ENCODE measurements at regions not wholly inside any gene's neighbourhood (a gene's known extent, or its start where the extent isn't known, plus 50 kb on each side); places are given as distances from the start of the nearest gene placed in this dataset.
A peak's percentile ranks its signal among the peaks of the same experiment; 100 is the strongest.
"Not testable (repeated sequence)": the region's sequence is repeated elsewhere in the genome, so short reads cannot be mapped to it uniquely, and the experiment has no call there.

GRCh38 chr9:31304576-31304975 is 1079.9 kb upstream of the ACO1 start:
- peak; percentile 3 for DNase-seq (ENCODE audit: low read depth)

- DNase-seq (ENCODE audit: low read depth), result no peak
These were observed 1070.2 kb upstream of the ACO1 start for GRCh38 chr9:31314241-31314640.

DNA sequence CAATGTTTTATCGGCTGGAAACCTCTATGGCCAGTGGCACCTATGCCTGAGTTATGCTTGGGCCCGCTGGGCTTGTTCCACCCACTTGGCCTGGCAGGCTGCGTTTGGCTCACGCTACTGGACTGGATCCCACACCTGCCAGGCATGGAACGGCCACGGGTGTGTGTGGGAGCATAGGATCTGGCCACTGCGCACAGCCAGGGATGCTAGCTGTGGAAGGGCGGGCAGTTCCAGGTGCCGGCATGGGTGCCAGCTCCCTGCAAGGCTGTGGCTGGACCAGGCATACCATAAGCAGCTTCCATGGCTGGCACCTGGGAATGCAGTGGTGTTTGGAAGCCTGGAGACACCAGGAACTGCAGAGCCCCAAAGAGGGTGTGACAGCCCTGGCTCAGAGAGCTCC is 1063.9 kb upstream of the ACO1 start:
- no peak for DNase-seq (ENCODE audit: low read depth)

DNA sequence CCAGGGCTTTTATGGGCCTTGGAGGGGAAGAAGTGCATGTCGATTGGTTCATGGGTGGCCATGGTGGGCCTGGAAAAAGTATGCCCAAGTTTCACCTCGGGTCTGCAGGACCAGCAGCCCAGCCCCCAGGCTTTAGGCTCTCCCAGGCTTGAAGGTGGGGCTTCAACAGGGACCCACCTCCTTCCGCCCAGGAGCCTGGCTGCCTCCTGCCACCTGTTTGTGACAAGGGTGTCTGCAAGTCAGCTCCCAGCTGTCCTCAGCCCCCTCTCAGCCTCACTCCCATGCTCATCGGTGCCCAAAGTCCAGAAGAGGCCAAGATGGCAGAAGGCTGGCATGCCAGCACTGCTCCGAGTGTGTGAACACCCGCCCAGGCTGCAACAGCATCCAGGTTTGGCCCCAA is 1063.2 kb upstream of the ACO1 start:
- no peak for DNase-seq (ENCODE audit: low read depth)

DNA sequence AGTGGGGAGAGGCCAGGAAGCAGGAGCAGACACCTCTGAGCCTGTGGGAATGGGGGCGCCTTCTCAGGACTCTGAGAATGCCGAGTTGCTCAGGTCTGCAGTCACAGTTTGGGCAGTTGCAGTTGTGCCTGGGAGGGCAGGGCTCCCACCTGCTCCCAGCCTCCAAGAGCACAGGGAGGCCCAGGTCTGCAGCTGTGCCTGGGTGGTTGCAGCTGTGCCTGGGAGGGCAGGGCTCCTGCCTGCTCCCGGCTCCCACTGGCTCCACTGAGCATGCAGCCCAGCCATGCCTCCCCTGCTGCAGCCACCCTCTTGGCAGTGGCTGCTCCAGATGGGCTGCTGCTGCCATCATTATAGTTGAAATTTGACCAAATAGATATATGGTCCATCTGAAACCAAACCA is 1062.8 kb upstream of the ACO1 start:
- DNase-seq (ENCODE audit: low read depth), result no peak

DNA sequence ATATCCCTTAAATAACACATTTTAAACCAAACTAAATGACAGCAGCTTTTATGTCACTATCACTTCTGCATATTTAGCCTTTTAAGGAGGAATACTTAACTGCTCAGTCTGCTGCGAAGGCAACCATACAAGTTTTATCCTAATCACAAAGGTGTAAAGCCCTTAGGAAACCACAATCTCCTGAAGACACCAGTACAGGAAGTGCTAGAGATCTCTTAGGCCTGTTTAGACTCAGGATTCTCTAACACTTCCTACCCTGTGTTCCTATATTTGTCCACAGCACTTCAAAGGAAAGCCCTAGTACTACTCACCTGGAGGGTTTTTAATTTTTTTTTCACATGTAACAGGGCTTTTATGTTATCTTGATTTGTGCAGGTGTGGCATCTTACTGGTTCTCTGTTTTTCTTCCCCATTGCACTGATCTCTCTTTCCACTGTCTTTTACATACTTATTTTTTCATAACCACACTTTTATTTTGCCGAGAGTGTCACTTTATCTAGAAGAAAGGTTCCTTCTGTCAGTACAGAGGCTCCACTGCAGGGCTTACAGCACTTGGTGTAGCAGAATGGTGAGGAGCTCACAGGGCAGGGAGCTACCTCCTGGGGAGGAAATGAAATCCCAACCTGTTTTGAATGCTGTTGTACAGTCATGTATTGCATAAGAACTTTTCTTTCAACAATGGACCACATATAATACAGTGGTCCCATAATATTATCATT is 1060.6 kb upstream of the ACO1 start:
- no peak for DNase-seq (ENCODE audit: low read depth)

- no peak for DNase-seq (ENCODE audit: low read depth)
These were observed 1058.7 kb upstream of the ACO1 start for GRCh38 chr9:31325778-31326177.

DNA sequence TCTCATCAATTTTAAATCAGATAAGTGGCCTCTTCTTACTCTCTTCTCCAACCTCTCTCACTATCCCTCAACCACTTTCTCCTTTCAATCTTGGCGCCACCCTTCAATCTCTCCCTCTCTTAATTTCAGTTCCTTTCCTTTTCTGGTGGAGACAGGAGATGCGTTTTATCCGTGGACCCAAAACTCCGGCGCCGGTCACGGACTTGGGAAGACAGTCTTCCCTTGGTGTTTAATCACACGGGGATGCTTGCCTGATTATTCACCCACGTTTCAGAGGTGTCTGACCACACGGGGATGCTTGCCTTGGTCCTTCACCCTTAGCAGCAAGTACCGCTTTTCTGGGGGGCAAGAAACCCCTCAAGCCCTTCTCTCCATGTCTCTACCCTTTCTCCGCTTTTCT is 1057.6 kb upstream of the ACO1 start:
- DNase-seq (ENCODE audit: low read depth), result not testable (repeated sequence)

- no peak for DNase-seq (ENCODE audit: low read depth)
These were observed 1049.5 kb upstream of the ACO1 start for GRCh38 chr9:31334837-31335528.

- DNase-seq (ENCODE audit: low read depth), result no peak
These were observed 1048.8 kb upstream of the ACO1 start for GRCh38 chr9:31335529-31336234.

DNA sequence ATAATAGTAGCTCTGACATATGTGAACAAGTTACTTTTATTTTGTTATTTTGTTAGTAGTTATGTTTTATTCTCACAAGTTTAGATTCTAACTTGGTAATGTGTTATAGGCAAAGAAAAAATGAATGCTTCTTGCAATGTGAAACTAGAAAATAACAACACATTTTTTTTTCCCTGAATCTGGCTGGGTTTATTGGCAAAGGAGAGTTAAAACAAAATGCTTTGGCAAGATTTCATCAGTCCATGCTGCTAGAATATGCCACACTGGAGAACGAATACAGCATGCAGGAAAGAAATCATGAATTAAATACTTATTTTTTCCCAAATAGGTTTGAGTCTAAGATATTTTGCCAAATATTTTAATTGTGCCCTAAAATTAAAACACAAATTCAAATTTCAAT is 1048.1 kb upstream of the ACO1 start:
- DNase-seq (ENCODE audit: low read depth), result no peak

DNA sequence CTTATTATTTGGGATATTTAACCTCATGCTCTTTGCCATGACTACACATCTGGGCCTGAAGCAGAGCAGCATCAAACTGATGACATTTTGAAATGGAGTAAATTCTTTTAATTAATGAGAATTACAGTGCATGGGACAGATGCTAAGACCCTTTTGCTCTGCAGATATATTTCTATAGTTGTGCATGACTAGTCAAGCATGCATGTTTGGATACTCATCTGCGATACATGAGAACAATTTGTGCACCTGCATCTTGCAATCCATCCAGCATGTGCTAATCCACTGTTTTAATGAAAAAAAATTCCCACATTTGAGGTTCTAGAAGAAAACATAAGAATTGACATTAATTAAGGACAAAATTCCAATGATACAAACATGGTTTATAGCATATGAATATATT is 1047.6 kb upstream of the ACO1 start:
- no peak for DNase-seq (ENCODE audit: low read depth)

GRCh38 chr9:31347082-31347617 is 1037.3 kb upstream of the ACO1 start:
- DNase-seq (ENCODE audit: low read depth), result peak; percentile 1

GRCh38 chr9:31355159-31355882 is 1029.1 kb upstream of the ACO1 start:
- no peak for DNase-seq (ENCODE audit: low read depth)

DNA sequence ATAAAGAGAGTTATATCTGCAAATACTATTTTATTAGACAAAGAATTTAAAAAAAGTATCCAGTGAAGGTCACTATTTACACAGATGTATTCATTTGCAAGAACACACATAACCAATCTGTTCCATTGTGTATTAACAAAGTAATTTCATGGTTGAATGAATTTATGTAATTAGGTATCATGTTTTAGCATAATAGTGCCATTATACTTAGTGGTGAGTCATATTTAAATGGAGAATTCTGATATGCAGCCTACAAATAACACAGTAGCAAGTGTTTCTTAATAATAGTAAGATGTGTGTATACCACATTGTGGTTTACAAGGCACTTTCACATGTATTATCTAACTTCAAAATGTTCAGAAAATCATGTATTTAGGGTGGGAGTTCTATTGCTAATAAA is 1028.5 kb upstream of the ACO1 start:
- DNase-seq (ENCODE audit: low read depth), result no peak

DNA sequence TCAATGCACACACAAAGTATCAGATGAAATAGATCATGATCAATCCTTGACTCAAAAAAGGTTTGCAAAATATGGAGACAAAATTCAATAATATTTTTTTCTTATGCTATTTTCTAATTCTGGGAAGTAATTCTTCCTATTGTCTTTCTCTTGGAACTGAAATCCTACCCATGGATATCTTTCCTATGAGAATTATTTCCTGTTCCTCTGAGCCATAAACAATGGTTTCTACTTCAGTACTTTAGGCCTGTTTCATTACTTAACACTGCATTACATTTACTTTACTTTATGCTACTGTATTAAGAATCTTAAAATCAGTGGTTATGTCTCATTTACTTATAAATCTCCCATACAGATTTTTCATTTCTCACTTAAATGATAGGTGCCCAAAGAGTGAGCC is 1025.4 kb upstream of the ACO1 start:
- DNase-seq (ENCODE audit: low read depth), result no peak

- no peak for DNase-seq (ENCODE audit: low read depth)
These were observed 1020.3 kb upstream of the ACO1 start for GRCh38 chr9:31364171-31364570.

- no peak for DNase-seq (ENCODE audit: low read depth)
These were observed 1011.5 kb upstream of the ACO1 start for GRCh38 chr9:31372799-31373587.

DNA sequence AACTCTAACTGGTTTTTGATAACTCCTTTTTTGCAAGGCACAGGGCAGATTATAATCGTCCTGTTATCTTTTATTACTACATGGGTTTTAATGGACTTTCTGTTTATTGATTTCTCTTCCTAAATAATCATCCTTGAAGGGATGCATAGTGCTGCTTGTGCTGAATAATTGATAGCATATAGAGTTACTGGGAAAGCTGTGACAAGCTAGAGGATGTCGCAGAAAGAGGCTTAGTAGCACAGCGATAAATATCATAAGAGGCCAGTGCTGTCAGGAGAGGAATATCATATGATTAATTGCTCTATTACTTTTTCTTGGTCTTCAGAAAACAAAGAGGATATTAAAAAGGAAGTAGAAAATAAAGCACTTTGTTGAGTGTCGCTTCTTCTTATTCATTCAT is 1007.1 kb upstream of the ACO1 start:
- no peak for DNase-seq (ENCODE audit: low read depth)

- DNase-seq (ENCODE audit: low read depth), result no peak
These were observed 995.8 kb upstream of the ACO1 start for GRCh38 chr9:31388660-31389059.

GRCh38 chr9:31389075-31389474 is 995.4 kb upstream of the ACO1 start:
- no peak for DNase-seq (ENCODE audit: low read depth)

Data from RPMI7951 (cell line).